Brain microvascular endothelial cell (primary cell): ENCODE measurements at regions not wholly inside any gene's neighbourhood (a gene's known extent, or its start where the extent isn't known, plus 50 kb on each side); places are given as distances from the start of the nearest gene placed in this dataset.

Experiments
- DNase-seq: peaks from one replicate; pipeline ENCODE4 v3.0.0-alpha.2; 2020
- H3K27ac ChIP-seq: fragments of 250-450 bp; sonication (Bioruptor Pico); 2 replicates; pipeline ENCODE4 v1.5.1; 2020; ENCODE audit warnings: mild to moderate bottlenecking, moderate library complexity
- H3K27me3 ChIP-seq: fragments of 250-450 bp; sonication (Bioruptor Pico); replicated peaks from 2 replicates; pipeline ENCODE4 v1.5.1; 2020; ENCODE audit warnings: mild to moderate bottlenecking
- H3K36me3 ChIP-seq: fragments of 250-450 bp; sonication (Bioruptor Pico); replicated peaks from 2 replicates; pipeline ENCODE4 v1.5.1; 2020; ENCODE audit warnings: mild to moderate bottlenecking
- H3K4me3 ChIP-seq: 2 replicates; pipeline ENCODE4 v1.5.1; 2011; ENCODE audit warnings: low read depth, mild to moderate bottlenecking, control low read depth, low read length, moderate library complexity
- in situ Hi-C: cut with HindIII; loops from 2 replicates; pipeline ENCODE4 v1.10.0; 2017; ENCODE audit warnings: low sequenced_read_pairs, low pct_ligation_motif_present
- TF ChIP-seq, protein P1 (sequence below): IDR thresholded peaks from 2 replicates; pipeline ENCODE4 v1.5.1; 2011; ENCODE audit warnings: low read depth, mild to moderate bottlenecking, moderate library complexity, low read length, control low read depth, inconsistent platforms; ENCODE audit errors: missing control alignments

DNA sequence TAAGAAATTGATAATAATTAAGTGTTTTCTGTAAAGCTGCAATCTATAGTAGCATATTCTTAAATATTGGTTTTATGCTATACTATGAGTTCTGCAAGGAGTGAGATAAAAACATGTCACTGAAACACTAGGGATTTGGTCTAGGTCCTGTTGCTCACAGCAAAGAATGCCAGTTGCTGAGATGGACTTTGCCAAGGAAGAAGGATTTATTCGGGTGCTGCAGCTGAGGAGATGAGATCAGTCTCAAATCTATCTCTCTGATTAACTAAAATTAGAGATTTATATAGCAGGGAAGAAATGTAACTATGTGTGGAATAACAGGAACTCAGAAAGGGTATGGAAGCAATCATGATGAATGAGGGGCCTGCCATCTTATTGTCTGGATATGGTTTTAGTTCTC, 1569.9 kb downstream of the PCDH7 start:
- in situ Hi-C loops = no loop called here
- TF ChIP-seq, protein P1, sequence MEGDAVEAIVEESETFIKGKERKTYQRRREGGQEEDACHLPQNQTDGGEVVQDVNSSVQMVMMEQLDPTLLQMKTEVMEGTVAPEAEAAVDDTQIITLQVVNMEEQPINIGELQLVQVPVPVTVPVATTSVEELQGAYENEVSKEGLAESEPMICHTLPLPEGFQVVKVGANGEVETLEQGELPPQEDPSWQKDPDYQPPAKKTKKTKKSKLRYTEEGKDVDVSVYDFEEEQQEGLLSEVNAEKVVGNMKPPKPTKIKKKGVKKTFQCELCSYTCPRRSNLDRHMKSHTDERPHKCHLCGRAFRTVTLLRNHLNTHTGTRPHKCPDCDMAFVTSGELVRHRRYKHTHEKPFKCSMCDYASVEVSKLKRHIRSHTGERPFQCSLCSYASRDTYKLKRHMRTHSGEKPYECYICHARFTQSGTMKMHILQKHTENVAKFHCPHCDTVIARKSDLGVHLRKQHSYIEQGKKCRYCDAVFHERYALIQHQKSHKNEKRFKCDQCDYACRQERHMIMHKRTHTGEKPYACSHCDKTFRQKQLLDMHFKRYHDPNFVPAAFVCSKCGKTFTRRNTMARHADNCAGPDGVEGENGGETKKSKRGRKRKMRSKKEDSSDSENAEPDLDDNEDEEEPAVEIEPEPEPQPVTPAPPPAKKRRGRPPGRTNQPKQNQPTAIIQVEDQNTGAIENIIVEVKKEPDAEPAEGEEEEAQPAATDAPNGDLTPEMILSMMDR = no peak
- H3K4me3 ChIP-seq = no peak overlapping the region
- H3K36me3 ChIP-seq = no peaks in the 10 kb centered on the region
- DNase-seq = no peak
- no peaks in the 10 kb centered on the region for H3K27me3 ChIP-seq
- H3K27ac ChIP-seq = no peak overlapping the region

DNA sequence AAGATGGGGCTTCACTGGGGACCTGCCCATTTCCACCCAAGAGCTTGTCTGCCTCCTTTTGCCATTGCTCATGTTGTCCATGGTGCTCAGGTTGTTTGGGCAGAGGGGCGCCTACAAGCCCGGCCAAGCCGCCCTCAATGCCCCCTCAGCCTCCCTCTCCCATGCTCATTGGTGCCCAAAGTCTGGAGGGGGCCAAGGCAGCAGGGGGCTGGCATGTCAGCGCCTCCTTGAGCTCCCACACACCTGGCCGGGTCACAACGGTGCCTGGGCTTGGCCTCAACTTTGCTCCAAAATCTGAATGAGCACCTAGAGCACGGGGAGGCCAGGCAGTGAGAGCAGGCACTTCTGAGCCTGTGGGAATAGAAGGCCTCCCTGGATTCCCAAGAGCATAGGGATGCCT, 1598.8 kb downstream of the PCDH7 start:
- Histone ChIP-seq H3K36me3 (no peaks in the 10 kb centered on the region), H3K4me3 (no peak overlapping the region), H3K27me3 (no peaks in the 10 kb centered on the region), H3K27ac (no peak overlapping the region)
- TF ChIP-seq, protein P1 = no peak
- DNase-seq = no peak
- in situ Hi-C loops = no loop called here

DNA sequence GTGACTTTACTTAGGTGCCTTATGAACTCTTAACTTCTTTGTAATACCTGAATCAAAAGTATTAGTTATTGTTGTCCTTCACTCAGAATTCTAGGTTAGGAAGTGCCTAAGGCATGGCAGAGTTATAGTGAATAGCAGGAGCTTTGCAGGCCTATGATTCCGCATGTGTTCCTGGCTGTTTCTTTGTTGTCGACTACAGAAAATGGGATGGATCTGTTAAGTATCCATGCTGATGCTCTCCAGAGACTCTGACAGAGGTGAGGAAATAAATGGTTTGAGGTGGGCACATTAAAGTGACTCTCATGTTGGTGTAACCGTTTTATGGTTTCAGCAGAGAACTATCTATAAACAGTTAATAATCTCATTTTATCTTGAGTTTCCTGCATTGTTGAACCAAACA, 1601.3 kb downstream of the PCDH7 start:
- no peak for DNase-seq
- TF ChIP-seq, protein P1 = no peak
- Histone ChIP-seq H3K4me3 (no peak overlapping the region), H3K27me3 (no peaks in the 10 kb centered on the region), H3K27ac (no peak overlapping the region), H3K36me3 (no peaks in the 10 kb centered on the region)
- in situ Hi-C loops = no loop called here

DNA sequence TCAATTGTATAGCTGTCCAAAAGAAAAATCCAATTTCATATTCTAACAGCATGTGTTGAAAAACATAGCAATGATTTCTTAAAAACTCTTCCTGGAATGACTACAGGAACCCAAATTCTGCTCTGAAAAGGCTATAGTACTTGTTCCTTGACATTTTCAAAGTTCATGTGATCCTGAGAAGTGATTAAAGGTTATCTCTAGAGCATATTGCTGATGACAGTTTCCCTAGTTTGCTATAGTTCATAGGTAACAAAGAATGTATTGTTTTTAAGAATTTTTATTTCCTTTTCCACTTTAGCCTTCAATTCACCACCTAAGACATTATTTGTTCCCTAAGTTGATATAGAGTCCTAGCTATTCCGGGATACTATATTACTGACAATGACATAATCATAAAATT, 1614.6 kb downstream of the PCDH7 start:
- no peak for DNase-seq
- H3K27me3 ChIP-seq = no peaks in the 10 kb centered on the region
- H3K36me3 ChIP-seq = no peaks in the 10 kb centered on the region
- in situ Hi-C loops = no loop called here
- no peak overlapping the region for H3K4me3 ChIP-seq
- TF ChIP-seq, protein P1 = no peak
- no peak overlapping the region for H3K27ac ChIP-seq

DNA sequence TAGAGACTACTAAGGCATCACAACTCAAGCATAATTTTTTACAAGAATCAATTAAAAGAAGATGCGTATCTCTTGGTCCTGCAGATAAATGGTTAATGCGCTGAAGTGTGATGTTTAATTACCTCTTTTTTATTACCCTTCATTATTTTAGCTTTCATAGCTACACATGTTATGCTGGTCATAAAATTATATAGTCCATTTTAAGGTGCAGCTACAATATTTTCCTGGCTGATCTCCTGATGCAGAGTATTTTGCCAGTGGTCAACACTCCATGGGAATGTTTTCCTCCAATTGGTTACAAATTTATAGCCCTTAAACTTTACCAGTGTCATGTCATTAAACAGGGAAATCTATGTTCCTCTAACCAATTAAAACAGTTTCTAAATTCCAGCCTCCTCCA, 1617.2 kb downstream of the PCDH7 start:
- Histone ChIP-seq H3K27me3 (no peaks in the 10 kb centered on the region), H3K27ac (no peak overlapping the region), H3K4me3 (no peak overlapping the region), H3K36me3 (no peaks in the 10 kb centered on the region)
- TF ChIP-seq, protein P1 = no peak
- in situ Hi-C loops = no loop called here
- DNase-seq = no peak

DNA sequence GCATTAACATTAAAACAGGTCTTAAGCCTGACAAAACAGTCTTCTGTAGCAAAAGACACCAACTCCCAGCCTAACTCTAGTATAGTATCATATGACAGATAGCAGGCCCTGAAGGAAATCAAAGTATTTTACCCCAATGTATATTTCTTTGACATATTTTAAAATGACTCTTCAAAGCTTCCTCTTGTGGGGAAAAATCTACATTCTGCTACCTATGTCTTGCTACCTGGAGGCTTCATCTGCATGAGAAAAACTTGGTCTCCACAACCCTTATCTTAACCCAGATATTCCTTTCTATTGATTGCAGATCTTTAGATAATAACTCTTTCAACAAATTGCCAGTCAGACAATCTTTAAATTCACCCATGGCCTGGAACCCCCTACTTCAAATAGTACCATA, 1620.4 kb downstream of the PCDH7 start:
- TF ChIP-seq, protein P1 = no peak
- H3K4me3 ChIP-seq = no peak overlapping the region
- H3K36me3 ChIP-seq = no peaks in the 10 kb centered on the region
- no peaks in the 10 kb centered on the region for H3K27me3 ChIP-seq
- no peak overlapping the region for H3K27ac ChIP-seq
- in situ Hi-C loops = no loop called here
- no peak for DNase-seq
